IPS-20b (cell line): ENCODE measurements at regions not wholly inside any gene's neighbourhood (a gene's known extent, or its start where the extent isn't known, plus 50 kb on each side); places are given as distances from the start of the nearest gene placed in this dataset.
"Not testable (repeated sequence)": the region's sequence is repeated elsewhere in the genome, so short reads cannot be mapped to it uniquely, and the experiment has no call there.

ENCODE experiments used
- H3K27ac ChIP-seq: one replicate; pipeline ENCODE4 v1.5.1; 2013; ENCODE audit warnings: low read length
- H3K27me3 ChIP-seq: 2 replicates; pipeline ENCODE4 v1.6.1; 2013; ENCODE audit warnings: mild to moderate bottlenecking, low read length, inconsistent platforms; ENCODE audit not compliant: insufficient read depth
- H3K36me3 ChIP-seq: 2 replicates; pipeline ENCODE4 v1.6.1; 2013; ENCODE audit warnings: low read depth, mild to moderate bottlenecking, inconsistent platforms, low read length, moderate library complexity; ENCODE audit not compliant: insufficient read depth
- H3K4me1 ChIP-seq: 2 replicates; pipeline ENCODE4 v1.6.1; 2013; ENCODE audit warnings: mild to moderate bottlenecking, control low read depth, inconsistent platforms, low read length, moderate library complexity; ENCODE audit not compliant: insufficient read depth
- H3K4me3 ChIP-seq: 2 replicates; pipeline ENCODE4 v1.5.1; 2013; ENCODE audit warnings: mild to moderate bottlenecking, low read length, inconsistent platforms
- H3K9ac ChIP-seq: 2 replicates; pipeline ENCODE4 v1.6.1; 2013; ENCODE audit warnings: low read depth, mild to moderate bottlenecking, inconsistent platforms, low read length, moderate library complexity
- H3K9me3 ChIP-seq: 2 replicates; pipeline ENCODE4 v1.6.1; 2013; ENCODE audit warnings: mild to moderate bottlenecking, low read depth, low read length, inconsistent platforms; ENCODE audit not compliant: insufficient read depth

- no peaks in the 10 kb centered on the region for H3K36me3 ChIP-seq
- H3K27ac ChIP-seq: no peak overlapping the region
- H3K9ac ChIP-seq: no peak overlapping the region
- H3K27me3 ChIP-seq: no peaks in the 10 kb centered on the region
- H3K4me3 ChIP-seq: no peak overlapping the region
- H3K4me1 ChIP-seq: no peaks in the 10 kb centered on the region
- no peaks in the 10 kb centered on the region for H3K9me3 ChIP-seq
Measured at GRCh38 chr5:12095808-12096281, 191.6 kb upstream of the CTNND2 start.

DNA sequence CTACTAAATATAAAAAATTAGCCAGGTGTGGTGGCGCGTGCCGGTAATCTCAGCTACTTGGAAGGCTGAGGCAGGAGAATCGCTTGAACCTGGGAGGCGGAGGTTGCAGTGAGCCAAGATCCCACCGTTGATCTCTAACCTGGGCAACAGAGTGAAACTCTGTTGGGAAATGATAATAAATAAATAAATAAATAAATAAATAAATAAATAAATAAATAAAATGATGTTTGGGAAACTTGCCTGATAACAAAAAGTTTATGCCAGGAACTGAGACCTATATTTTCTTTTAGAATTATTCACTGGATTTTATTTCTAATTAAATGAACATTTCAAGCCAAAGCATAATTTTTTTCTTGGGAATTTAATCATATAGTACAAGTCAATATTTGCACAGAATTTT, 189.3 kb upstream of the CTNND2 start:
- no peaks in the 10 kb centered on the region for H3K9me3 ChIP-seq
- H3K4me3 ChIP-seq: no peak overlapping the region
- H3K36me3 ChIP-seq: no peaks in the 10 kb centered on the region
- H3K4me1 ChIP-seq: no peaks in the 10 kb centered on the region
- no peak overlapping the region for H3K27ac ChIP-seq
- no peaks in the 10 kb centered on the region for H3K27me3 ChIP-seq
- no peak overlapping the region for H3K9ac ChIP-seq

DNA sequence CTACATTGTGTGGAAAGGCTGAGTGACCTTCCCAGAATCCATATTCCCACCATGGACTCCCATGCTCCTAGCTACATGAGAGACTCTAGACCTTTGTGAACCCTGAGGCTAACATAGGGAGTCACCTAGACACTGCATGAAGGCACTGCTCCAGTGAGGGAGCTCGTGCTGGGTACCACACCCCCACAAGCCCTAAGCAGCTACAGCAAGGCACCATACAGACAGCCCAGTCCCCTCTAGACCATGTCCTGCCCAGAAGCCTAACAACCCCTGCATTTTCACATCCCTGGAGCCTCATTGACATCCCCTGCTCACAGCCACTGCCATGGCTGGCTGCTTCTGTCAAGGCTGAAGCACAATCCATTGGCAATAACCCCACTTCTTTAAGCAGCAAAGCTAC, 176.5 kb upstream of the CTNND2 start:
- no peaks in the 10 kb centered on the region for H3K4me1 ChIP-seq
- no peak overlapping the region for H3K9ac ChIP-seq
- no peaks in the 10 kb centered on the region for H3K9me3 ChIP-seq
- no peaks in the 10 kb centered on the region for H3K36me3 ChIP-seq
- H3K27me3 ChIP-seq: no peaks in the 10 kb centered on the region
- H3K27ac ChIP-seq: no peak overlapping the region
- H3K4me3 ChIP-seq: no peak overlapping the region

GRCh38 chr5:12078286-12078685, 174.0 kb upstream of the CTNND2 start:
- not testable (repeated sequence) for H3K36me3 ChIP-seq, H3K27ac ChIP-seq, H3K4me1 ChIP-seq, H3K9ac ChIP-seq, H3K9me3 ChIP-seq, H3K4me3 ChIP-seq, H3K27me3 ChIP-seq

- H3K9ac ChIP-seq: no peak overlapping the region
- no peak overlapping the region for H3K4me3 ChIP-seq
- H3K9me3 ChIP-seq: no peaks in the 10 kb centered on the region
- no peaks in the 10 kb centered on the region for H3K27me3 ChIP-seq
- peaks cover 7% of the 10 kb centered on the region; the same call in 1 of the 2 replicates for H3K4me1 ChIP-seq
- H3K36me3 ChIP-seq: no peaks in the 10 kb centered on the region
- H3K27ac ChIP-seq: no peak overlapping the region
Measured at GRCh38 chr5:12073426-12073825, 169.2 kb upstream of the CTNND2 start.

GRCh38 chr5:12072441-12072840, 168.2 kb upstream of the CTNND2 start:
- Histone ChIP-seq H3K36me3 (no peaks in the 10 kb centered on the region), H3K4me1 (peaks cover 7% of the 10 kb centered on the region; the same call in 1 of the 2 replicates), H3K27me3 (no peaks in the 10 kb centered on the region), H3K4me3 (no peak overlapping the region), H3K9ac (no peak overlapping the region; the same call in 1 of the 2 replicates), H3K27ac (no peak overlapping the region), H3K9me3 (no peaks in the 10 kb centered on the region)

GRCh38 chr5:12071455-12071854, 167.2 kb upstream of the CTNND2 start:
- no peak overlapping the region for H3K27ac ChIP-seq
- no peaks in the 10 kb centered on the region for H3K36me3 ChIP-seq
- H3K4me1 ChIP-seq: peaks cover 7% of the 10 kb centered on the region; the same call in 1 of the 2 replicates
- no peak overlapping the region for H3K9ac ChIP-seq
- H3K4me3 ChIP-seq: no peak overlapping the region
- H3K27me3 ChIP-seq: no peaks in the 10 kb centered on the region
- no peaks in the 10 kb centered on the region for H3K9me3 ChIP-seq

DNA sequence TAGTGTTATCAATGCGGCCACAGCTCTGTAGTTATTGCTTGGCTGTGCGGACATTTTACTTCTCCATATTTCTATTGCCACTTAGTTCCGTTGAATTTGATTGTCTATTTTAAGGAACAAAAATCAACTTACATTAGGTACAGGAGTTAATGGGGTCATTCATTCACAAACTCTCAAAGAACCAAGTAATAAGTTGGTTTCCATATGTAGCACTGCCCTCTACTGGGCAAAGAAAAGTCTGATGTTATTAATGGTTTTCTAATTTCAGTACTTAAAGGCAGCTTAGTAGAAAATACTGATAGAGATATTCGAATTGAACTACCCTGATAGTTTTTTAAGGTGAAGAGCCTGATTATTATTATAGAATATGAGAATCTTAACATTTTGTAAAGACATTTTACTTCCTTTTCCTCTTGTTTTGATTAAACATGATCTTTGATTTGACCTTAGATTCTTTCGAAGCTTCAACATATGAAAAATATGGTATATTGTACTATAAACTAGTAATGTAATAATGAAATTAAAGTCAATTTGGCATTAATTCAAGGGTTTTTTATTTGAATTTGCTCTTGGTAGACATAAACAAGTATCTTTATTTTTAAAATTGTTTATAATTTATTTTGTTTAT, 119.5 kb upstream of the CTNND2 start:
- no peaks in the 10 kb centered on the region for H3K27me3 ChIP-seq
- peaks cover 22% of the 10 kb centered on the region for H3K9me3 ChIP-seq
- no peak overlapping the region for H3K9ac ChIP-seq
- H3K4me3 ChIP-seq: no peak overlapping the region
- no peak overlapping the region for H3K27ac ChIP-seq
- H3K4me1 ChIP-seq: no peaks in the 10 kb centered on the region
- no peaks in the 10 kb centered on the region for H3K36me3 ChIP-seq

- Histone ChIP-seq H3K4me1 (no peaks in the 10 kb centered on the region), H3K9me3 (peaks cover 10% of the 10 kb centered on the region), H3K27me3 (no peaks in the 10 kb centered on the region), H3K36me3 (no peaks in the 10 kb centered on the region), H3K4me3 (no peak overlapping the region), H3K9ac (no peak overlapping the region), H3K27ac (no peak overlapping the region)
Measured at GRCh38 chr5:12022444-12022843, 118.2 kb upstream of the CTNND2 start.

GRCh38 chr5:12019306-12019705, 115.1 kb upstream of the CTNND2 start:
- Histone ChIP-seq H3K27me3 (no peaks in the 10 kb centered on the region), H3K4me3 (no peak overlapping the region), H3K9ac (no peak overlapping the region), H3K27ac (no peak overlapping the region), H3K4me1 (0 out of 2 replicates have a peak, but pooled peaks cover 3% of the 10 kb centered on the region), H3K9me3 (no peaks in the 10 kb centered on the region), H3K36me3 (no peaks in the 10 kb centered on the region)

- 0 out of 2 replicates have a peak, but pooled peaks cover 3% of the 10 kb centered on the region for H3K4me1 ChIP-seq
- H3K36me3 ChIP-seq: no peaks in the 10 kb centered on the region
- H3K4me3 ChIP-seq: no peak overlapping the region
- H3K9ac ChIP-seq: no peak overlapping the region
- H3K27me3 ChIP-seq: no peaks in the 10 kb centered on the region
- H3K27ac ChIP-seq: no peak overlapping the region
- H3K9me3 ChIP-seq: no peaks in the 10 kb centered on the region
Measured at GRCh38 chr5:12017007-12017406, 112.8 kb upstream of the CTNND2 start.

DNA sequence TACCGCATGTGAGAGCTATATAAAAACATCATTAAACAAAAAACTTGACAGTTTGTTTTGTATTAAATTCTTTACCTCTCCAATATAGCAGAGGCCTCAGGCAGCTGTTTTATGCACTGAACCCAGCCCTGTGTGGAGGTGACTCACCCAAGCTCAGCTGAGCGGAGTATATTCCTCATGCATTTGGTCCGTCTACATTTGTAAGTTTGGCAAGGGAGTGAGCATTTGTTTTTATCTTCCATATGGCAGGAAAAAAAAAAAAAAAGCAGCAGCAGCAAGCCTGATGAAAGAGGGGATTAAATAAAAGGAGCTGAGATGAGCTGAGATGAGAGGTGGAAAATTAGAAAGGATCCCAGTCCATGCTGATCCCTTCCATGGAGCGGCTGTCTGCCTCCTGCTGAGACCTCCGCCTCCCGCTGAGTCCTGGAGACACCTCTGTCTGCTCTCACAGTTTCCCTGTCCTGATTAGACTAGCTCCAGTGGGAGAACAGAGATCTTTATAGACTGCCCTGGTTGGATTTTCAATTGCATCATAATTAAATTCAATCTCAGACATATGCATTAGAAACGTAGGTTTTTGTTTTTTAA, 112.0 kb upstream of the CTNND2 start:
- H3K36me3 ChIP-seq: no peaks in the 10 kb centered on the region
- no peak overlapping the region for H3K4me3 ChIP-seq
- H3K27me3 ChIP-seq: no peaks in the 10 kb centered on the region
- 0 out of 2 replicates have a peak, but pooled peaks cover 3% of the 10 kb centered on the region for H3K4me1 ChIP-seq
- no peak overlapping the region for H3K27ac ChIP-seq
- no peak overlapping the region for H3K9ac ChIP-seq
- no peaks in the 10 kb centered on the region for H3K9me3 ChIP-seq
